GM19395 (cell line): ENCODE measurements at regions not wholly inside any gene's neighbourhood (a gene's known extent, or its start where the extent isn't known, plus 50 kb on each side); places are given as distances from the start of the nearest gene placed in this dataset.

Source experiments
- ATAC-seq: cut with Tn5 transposase; IDR thresholded peaks from one replicate; pipeline ENCODE4 v1.9.1; 2021; ENCODE audit warnings: mild to moderate bottlenecking, moderate library complexity; ENCODE audit not compliant: unreplicated experiment

- no peak for ATAC-seq
Observed at GRCh38 chr12:118748478-118749380, 232.6 kb upstream of the SRRM4 start.

- ATAC-seq = no peak
Observed at GRCh38 chr12:118749646-118750045, 231.7 kb upstream of the SRRM4 start.

GRCh38 chr12:118750666-118751065 lies 230.7 kb upstream of the SRRM4 start:
- ATAC-seq = no peak

GRCh38 chr12:118751355-118751754 lies 230.0 kb upstream of the SRRM4 start:
- ATAC-seq = no peak

GRCh38 chr12:118760623-118761022 lies 220.7 kb upstream of the SRRM4 start:
- ATAC-seq = no peak

- no peak for ATAC-seq
Observed at GRCh38 chr12:118763234-118763633, 218.1 kb upstream of the SRRM4 start.

- ATAC-seq = no peak
Observed at GRCh38 chr12:118773956-118774723, 207.2 kb upstream of the SRRM4 start.

- no peak for ATAC-seq
Observed at GRCh38 chr12:118777504-118777903, 203.8 kb upstream of the SRRM4 start.

- ATAC-seq = no peak
Observed at GRCh38 chr12:118778077-118778476, 203.3 kb upstream of the SRRM4 start.

- ATAC-seq = no peak
Observed at GRCh38 chr12:118780939-118781338, 200.4 kb upstream of the SRRM4 start.

- ATAC-seq = no peak
Observed at GRCh38 chr12:118781692-118782091, 199.6 kb upstream of the SRRM4 start.

GRCh38 chr12:118783703-118784102 lies 197.6 kb upstream of the SRRM4 start:
- no peak for ATAC-seq

GRCh38 chr12:118790578-118790977 lies 190.8 kb upstream of the SRRM4 start:
- ATAC-seq = no peak

- ATAC-seq = no peak
Observed at GRCh38 chr12:118813778-118814357, 167.5 kb upstream of the SRRM4 start.

- no peak for ATAC-seq
Observed at GRCh38 chr12:118816296-118816695, 165.0 kb upstream of the SRRM4 start.

- ATAC-seq = no peak
Observed at GRCh38 chr12:118821386-118821925, 159.9 kb upstream of the SRRM4 start.

GRCh38 chr12:118822512-118822911 lies 158.8 kb upstream of the SRRM4 start:
- ATAC-seq = no peak

GRCh38 chr12:118827047-118827446 lies 154.3 kb upstream of the SRRM4 start:
- ATAC-seq = no peak

GRCh38 chr12:118827606-118828005 lies 153.7 kb upstream of the SRRM4 start:
- ATAC-seq = no peak

GRCh38 chr12:118830296-118830695 lies 151.0 kb upstream of the SRRM4 start:
- ATAC-seq = no peak

GRCh38 chr12:118835926-118836325 lies 145.4 kb upstream of the SRRM4 start:
- no peak for ATAC-seq
